PC-9 (cell line): ENCODE measurements at regions not wholly inside any gene's neighbourhood (a gene's known extent, or its start where the extent isn't known, plus 50 kb on each side); places are given as distances from the start of the nearest gene placed in this dataset.

Experiments
- EZH2 ChIP-seq: fragments of 200-600 bp; sonication (generic); IDR thresholded peaks from 2 replicates; pipeline ENCODE4 v1.8.0; 2017; ENCODE audit warnings: antibody characterized with exemption, low read depth
- TF ChIP-seq, protein P1 (sequence below): fragments of 200-600 bp; sonication (generic); conservative IDR thresholded peaks from 2 replicates; pipeline ENCODE4 v1.6.1; 2017; ENCODE audit warnings: mixed run types, antibody characterized with exemption, mild to moderate bottlenecking, moderate library complexity

DNA sequence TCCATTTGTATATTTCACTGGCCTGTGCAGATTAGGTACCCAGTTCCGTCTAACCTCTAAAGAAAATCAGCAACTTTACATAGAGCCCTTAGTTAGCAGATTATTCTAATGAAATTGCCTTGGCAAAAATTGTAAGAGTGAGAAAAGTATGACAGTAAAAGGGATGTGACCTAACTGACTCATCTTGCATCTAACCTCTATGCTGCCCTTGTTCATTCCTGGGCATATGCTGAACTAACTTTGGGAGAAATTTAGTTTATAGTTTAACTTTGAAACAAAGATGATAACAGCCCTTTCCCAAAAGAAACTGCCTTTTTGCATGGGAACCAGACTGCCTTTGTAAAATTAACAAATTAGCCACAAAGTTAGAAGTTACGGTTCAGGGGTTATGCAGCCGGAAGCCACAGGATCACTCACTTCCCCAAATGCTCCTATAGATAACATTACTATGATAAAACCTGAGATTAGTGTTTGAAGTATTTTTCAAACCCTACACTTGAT lies 839.8 kb upstream of the ALCAM start:
- TF ChIP-seq, protein P1, sequence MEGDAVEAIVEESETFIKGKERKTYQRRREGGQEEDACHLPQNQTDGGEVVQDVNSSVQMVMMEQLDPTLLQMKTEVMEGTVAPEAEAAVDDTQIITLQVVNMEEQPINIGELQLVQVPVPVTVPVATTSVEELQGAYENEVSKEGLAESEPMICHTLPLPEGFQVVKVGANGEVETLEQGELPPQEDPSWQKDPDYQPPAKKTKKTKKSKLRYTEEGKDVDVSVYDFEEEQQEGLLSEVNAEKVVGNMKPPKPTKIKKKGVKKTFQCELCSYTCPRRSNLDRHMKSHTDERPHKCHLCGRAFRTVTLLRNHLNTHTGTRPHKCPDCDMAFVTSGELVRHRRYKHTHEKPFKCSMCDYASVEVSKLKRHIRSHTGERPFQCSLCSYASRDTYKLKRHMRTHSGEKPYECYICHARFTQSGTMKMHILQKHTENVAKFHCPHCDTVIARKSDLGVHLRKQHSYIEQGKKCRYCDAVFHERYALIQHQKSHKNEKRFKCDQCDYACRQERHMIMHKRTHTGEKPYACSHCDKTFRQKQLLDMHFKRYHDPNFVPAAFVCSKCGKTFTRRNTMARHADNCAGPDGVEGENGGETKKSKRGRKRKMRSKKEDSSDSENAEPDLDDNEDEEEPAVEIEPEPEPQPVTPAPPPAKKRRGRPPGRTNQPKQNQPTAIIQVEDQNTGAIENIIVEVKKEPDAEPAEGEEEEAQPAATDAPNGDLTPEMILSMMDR: no peak
- no peak for TF ChIP-seq EZH2
